ENCODE measurements at regions not wholly inside any gene's neighbourhood (a gene's known extent, or its start where the extent isn't known, plus 50 kb on each side); places are given as distances from the start of the nearest gene placed in this dataset.

DNA sequence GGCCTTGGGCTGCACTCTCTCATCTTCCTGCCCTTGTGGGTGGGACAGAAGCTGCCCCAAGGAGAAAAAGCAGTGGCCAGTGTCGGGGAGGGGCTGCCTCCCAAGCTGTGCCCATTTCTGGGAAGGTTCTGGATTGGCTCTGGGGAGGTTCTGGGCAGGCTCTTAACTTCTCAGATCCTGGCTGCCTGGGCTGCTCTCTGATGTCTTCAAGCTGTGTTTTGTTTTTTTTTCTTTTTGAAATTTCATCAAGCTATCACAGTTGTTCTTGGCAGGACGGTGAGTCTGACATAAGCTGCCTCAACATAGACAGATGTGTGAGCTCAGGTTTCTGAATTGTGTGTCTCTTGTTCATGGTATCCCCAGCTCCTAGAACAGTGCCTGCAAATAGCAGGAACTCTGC is 1032.0 kb downstream of the BRD1 start:
- TF ChIP-seq FOXP2 (optimal IDR thresholded peaks at IDR 0.05; ENCODE audit: control extremely low read depth, extremely low read length, insufficient read depth): no peak
- TF ChIP-seq POLR2AphosphoS5 (IDR thresholded peaks at IDR 0.05; ENCODE audit: borderline replicate concordance, low read depth, low read length): no peak
- TF ChIP-seq EZH2 (IDR thresholded peaks at IDR 0.05): no peak
- no peak overlapping the region for H3K27ac ChIP-seq
- H3K9ac ChIP-seq (ENCODE audit: insufficient read length): no peak overlapping the region
- H3K36me3 ChIP-seq (ENCODE audit: insufficient read depth, low read length): no peaks in the 10 kb centered on the region
- H3K4me3 ChIP-seq: no peak overlapping the region
- H3K9me3 ChIP-seq (ENCODE audit: low read depth, low read length): no peaks in the 10 kb centered on the region
- no peak for DNase-seq (ENCODE audit: low read depth, low spot score)

DNA sequence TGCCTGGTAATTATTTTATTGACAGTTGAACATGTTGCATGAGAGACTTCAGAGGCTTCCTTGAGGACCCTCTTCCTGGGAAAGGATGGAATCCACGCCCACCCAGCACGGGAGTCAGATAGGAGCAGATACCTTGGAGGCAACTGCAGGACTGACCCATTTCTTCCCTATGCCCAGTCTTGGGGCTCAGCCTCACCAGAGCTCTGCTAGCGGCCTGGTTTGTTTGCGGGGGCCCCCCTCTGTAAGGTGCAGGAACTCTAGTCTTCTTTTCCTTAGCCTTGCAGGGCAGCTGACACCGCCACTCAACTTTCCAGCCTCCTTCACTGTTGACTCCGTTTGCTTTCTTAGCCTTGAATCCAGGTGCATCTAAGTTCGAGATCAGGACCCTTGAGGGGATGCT is 1032.8 kb downstream of the BRD1 start:
- Histone ChIP-seq H3K9ac (ENCODE audit: insufficient read length) (no peak overlapping the region), H3K4me3 (no peak overlapping the region), H3K9me3 (ENCODE audit: low read depth, low read length) (no peaks in the 10 kb centered on the region), H3K36me3 (ENCODE audit: insufficient read depth, low read length) (no peaks in the 10 kb centered on the region), H3K27ac (no peak overlapping the region)
- TF ChIP-seq EZH2 (IDR thresholded peaks at IDR 0.05): no peak
- TF ChIP-seq POLR2AphosphoS5 (IDR thresholded peaks at IDR 0.05; ENCODE audit: borderline replicate concordance, low read depth, low read length): no peak
- no peak for TF ChIP-seq FOXP2 (optimal IDR thresholded peaks at IDR 0.05; ENCODE audit: control extremely low read depth, extremely low read length, insufficient read depth)
- no peak for DNase-seq (ENCODE audit: low read depth, low spot score)

DNA sequence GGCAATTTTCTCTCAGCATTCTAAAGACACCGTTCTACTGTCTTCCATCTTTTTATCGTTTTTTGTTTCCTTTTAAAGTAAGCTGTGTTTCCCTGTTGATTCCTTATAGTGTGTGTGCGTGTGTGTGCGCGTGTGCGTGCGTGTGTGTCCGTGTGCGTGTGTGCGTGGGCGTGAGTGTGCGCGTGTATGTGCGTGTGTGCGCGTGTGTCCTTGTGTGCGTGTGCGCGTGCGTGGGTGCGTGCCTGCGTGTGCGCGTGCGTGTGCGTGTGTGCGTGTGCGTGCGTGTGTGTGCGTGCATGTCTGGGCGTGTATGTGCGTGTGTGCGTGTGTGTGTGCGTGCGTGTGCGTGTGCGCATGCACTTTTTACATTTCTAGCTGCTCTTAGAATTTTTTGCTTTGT is 1033.7 kb downstream of the BRD1 start:
- no peak overlapping the region for H3K4me3 ChIP-seq
- no peaks in the 10 kb centered on the region for H3K36me3 ChIP-seq (ENCODE audit: insufficient read depth, low read length)
- no peak overlapping the region for H3K9ac ChIP-seq (ENCODE audit: insufficient read length)
- no peak for TF ChIP-seq FOXP2 (optimal IDR thresholded peaks at IDR 0.05; ENCODE audit: control extremely low read depth, extremely low read length, insufficient read depth)
- TF ChIP-seq POLR2AphosphoS5 (IDR thresholded peaks at IDR 0.05; ENCODE audit: borderline replicate concordance, low read depth, low read length): no peak
- no peak for TF ChIP-seq EZH2 (IDR thresholded peaks at IDR 0.05)
- DNase-seq (ENCODE audit: low read depth, low spot score): no peak
- no peaks in the 10 kb centered on the region for H3K9me3 ChIP-seq (ENCODE audit: low read depth, low read length)
- H3K27ac ChIP-seq: no peak overlapping the region

DNA sequence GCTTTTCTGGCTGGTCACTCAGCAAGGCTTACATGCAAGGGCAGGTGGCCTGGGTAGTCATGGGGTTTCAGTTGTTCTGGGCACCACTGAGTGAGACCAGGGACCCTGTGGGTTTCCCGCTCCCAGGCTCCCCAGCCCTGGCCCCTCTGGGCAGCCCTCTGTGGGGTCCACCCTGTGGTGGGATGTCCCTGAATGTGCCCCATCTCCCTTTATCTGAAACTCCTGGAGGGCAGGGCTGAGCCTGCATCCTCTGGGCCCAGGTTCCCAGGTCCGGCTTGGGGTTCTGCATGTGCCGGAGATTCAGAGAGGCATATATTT is 1041.0 kb downstream of the BRD1 start:
- Histone ChIP-seq H3K4me3 (no peak overlapping the region), H3K9me3 (ENCODE audit: low read depth, low read length) (no peaks in the 10 kb centered on the region), H3K36me3 (ENCODE audit: insufficient read depth, low read length) (no peaks in the 10 kb centered on the region), H3K9ac (ENCODE audit: insufficient read length) (no peak overlapping the region), H3K27ac (no peak overlapping the region)
- no peak for DNase-seq (ENCODE audit: low read depth, low spot score)
- TF ChIP-seq POLR2AphosphoS5 (IDR thresholded peaks at IDR 0.05; ENCODE audit: borderline replicate concordance, low read depth, low read length) (no peak), EZH2 (IDR thresholded peaks at IDR 0.05) (no peak), FOXP2 (optimal IDR thresholded peaks at IDR 0.05; ENCODE audit: control extremely low read depth, extremely low read length, insufficient read depth) (no peak)

GRCh38 chr22:48785792-48786678 is 1041.6 kb downstream of the BRD1 start:
- no peaks in the 10 kb centered on the region for H3K9me3 ChIP-seq (ENCODE audit: low read depth, low read length)
- DNase-seq (ENCODE audit: low read depth, low spot score): no peak
- no peak overlapping the region for H3K4me3 ChIP-seq
- no peak for TF ChIP-seq FOXP2 (optimal IDR thresholded peaks at IDR 0.05; ENCODE audit: control extremely low read depth, extremely low read length, insufficient read depth)
- TF ChIP-seq EZH2 (IDR thresholded peaks at IDR 0.05): no peak
- H3K36me3 ChIP-seq (ENCODE audit: insufficient read depth, low read length): no peaks in the 10 kb centered on the region
- no peak overlapping the region for H3K9ac ChIP-seq (ENCODE audit: insufficient read length)
- no peak overlapping the region for H3K27ac ChIP-seq

- no peak overlapping the region for H3K4me3 ChIP-seq
- TF ChIP-seq EZH2 (IDR thresholded peaks at IDR 0.05) (no peak), FOXP2 (optimal IDR thresholded peaks at IDR 0.05; ENCODE audit: control extremely low read depth, extremely low read length, insufficient read depth) (no peak), POLR2AphosphoS5 (IDR thresholded peaks at IDR 0.05; ENCODE audit: borderline replicate concordance, low read depth, low read length) (no peak)
- H3K36me3 ChIP-seq (ENCODE audit: insufficient read depth, low read length): no peaks in the 10 kb centered on the region
- H3K9ac ChIP-seq (ENCODE audit: insufficient read length): no peak overlapping the region
- DNase-seq (ENCODE audit: low read depth, low spot score): no peak
- no peaks in the 10 kb centered on the region for H3K9me3 ChIP-seq (ENCODE audit: low read depth, low read length)
- H3K27ac ChIP-seq: no peak overlapping the region
Measured at GRCh38 chr22:48784701-48785503, 1042.8 kb downstream of the BRD1 start.

GRCh38 chr22:48783821-48784266 is 1043.8 kb downstream of the BRD1 start:
- H3K4me3 ChIP-seq: no peak overlapping the region
- TF ChIP-seq EZH2 (IDR thresholded peaks at IDR 0.05) (no peak), FOXP2 (optimal IDR thresholded peaks at IDR 0.05; ENCODE audit: control extremely low read depth, extremely low read length, insufficient read depth) (no peak), POLR2AphosphoS5 (IDR thresholded peaks at IDR 0.05; ENCODE audit: borderline replicate concordance, low read depth, low read length) (no peak)
- no peak for DNase-seq (ENCODE audit: low read depth, low spot score)
- no peak overlapping the region for H3K9ac ChIP-seq (ENCODE audit: insufficient read length)
- no peaks in the 10 kb centered on the region for H3K36me3 ChIP-seq (ENCODE audit: insufficient read depth, low read length)
- no peak overlapping the region for H3K27ac ChIP-seq
- no peaks in the 10 kb centered on the region for H3K9me3 ChIP-seq (ENCODE audit: low read depth, low read length)

- Histone ChIP-seq H3K27ac (no peak overlapping the region), H3K9me3 (ENCODE audit: low read depth, low read length) (no peaks in the 10 kb centered on the region), H3K4me3 (no peak overlapping the region), H3K9ac (ENCODE audit: insufficient read length) (no peak overlapping the region), H3K36me3 (ENCODE audit: insufficient read depth, low read length) (no peaks in the 10 kb centered on the region)
- no peak for TF ChIP-seq EZH2 (IDR thresholded peaks at IDR 0.05)
- no peak for TF ChIP-seq POLR2AphosphoS5 (IDR thresholded peaks at IDR 0.05; ENCODE audit: borderline replicate concordance, low read depth, low read length)
- no peak for TF ChIP-seq FOXP2 (optimal IDR thresholded peaks at IDR 0.05; ENCODE audit: control extremely low read depth, extremely low read length, insufficient read depth)
- DNase-seq (ENCODE audit: low read depth, low spot score): no peak
Measured at GRCh38 chr22:48782811-48783511, 1044.7 kb downstream of the BRD1 start.
